Stimulated activated memory B cell treated with anti-CD40 and anti-IgM and Interleukin-4, amounts not matched to agents 10 μg/mL and 1 μg/mL and 100 μg/mL, for 72 hours (primary cell): ENCODE measurements at regions not wholly inside any gene's neighbourhood (a gene's known extent, or its start where the extent isn't known, plus 50 kb on each side); places are given as distances from the start of the nearest gene placed in this dataset.

Source experiments
- ATAC-seq: fragments of 150-1000 bp; cut with Tn5 transposase; 2 replicates; pipeline ENCODE4 v1.10.0; 2021
- H3K27ac Mint-ChIP-seq: one replicate; pipeline ENCODE4 v1.8.0; 2022; ENCODE audit warnings: mild to moderate bottlenecking, mixed read lengths
- H3K27me3 Mint-ChIP-seq: one replicate; pipeline ENCODE4 v1.8.0; 2022; ENCODE audit warnings: mixed read lengths
- H3K36me3 Mint-ChIP-seq: one replicate; pipeline ENCODE4 v1.8.0; 2022; ENCODE audit warnings: mixed read lengths
- H3K4me1 Mint-ChIP-seq: one replicate; pipeline ENCODE4 v1.8.0; 2022; ENCODE audit warnings: mixed read lengths
- H3K4me3 Mint-ChIP-seq: one replicate; pipeline ENCODE4 v1.8.0; 2022; ENCODE audit warnings: mild to moderate bottlenecking, moderate library complexity, mixed read lengths
- H3K9me3 Mint-ChIP-seq: one replicate; pipeline ENCODE4 v1.8.0; 2022; ENCODE audit warnings: mixed read lengths

- Mint-ChIP-seq H3K9me3 (peaks cover 3% of the 10 kb centered on the region), H3K4me3 (no peak overlapping the region), H3K27ac (no peak overlapping the region)
Observed at GRCh38 chr6:113464960-113465359, 392.2 kb upstream of the MARCKS start.

GRCh38 chr6:113466526-113466925, 390.6 kb upstream of the MARCKS start:
- Mint-ChIP-seq H3K4me1 (peaks cover 7% of the 10 kb centered on the region), H3K36me3 (no peaks in the 10 kb centered on the region), H3K4me3 (no peak overlapping the region), H3K9me3 (peaks cover 3% of the 10 kb centered on the region), H3K27ac (no peak overlapping the region), H3K27me3 (no peaks in the 10 kb centered on the region)
- ATAC-seq = no peak

More at GRCh38 chr6:113464960-113465359, 392.2 kb upstream of the MARCKS start:
- Mint-ChIP-seq H3K4me1 (peaks cover 7% of the 10 kb centered on the region), H3K27me3 (no peaks in the 10 kb centered on the region), H3K36me3 (no peaks in the 10 kb centered on the region)
- ATAC-seq = no peak

GRCh38 chr6:113475392-113475791, 381.8 kb upstream of the MARCKS start:
- H3K36me3 Mint-ChIP-seq = no peaks in the 10 kb centered on the region
- no peak overlapping the region for H3K27ac Mint-ChIP-seq
- no peaks in the 10 kb centered on the region for H3K4me1 Mint-ChIP-seq
- H3K9me3 Mint-ChIP-seq = peaks cover 3% of the 10 kb centered on the region
- ATAC-seq = no peak
- H3K4me3 Mint-ChIP-seq = no peak overlapping the region
- H3K27me3 Mint-ChIP-seq = no peaks in the 10 kb centered on the region

- no peaks in the 10 kb centered on the region for H3K4me1 Mint-ChIP-seq
- H3K9me3 Mint-ChIP-seq = peaks cover 3% of the 10 kb centered on the region
- H3K4me3 Mint-ChIP-seq = no peak overlapping the region
- no peak overlapping the region for H3K27ac Mint-ChIP-seq
- H3K27me3 Mint-ChIP-seq = no peaks in the 10 kb centered on the region
- no peaks in the 10 kb centered on the region for H3K36me3 Mint-ChIP-seq
- ATAC-seq = no peak
Observed at GRCh38 chr6:113476937-113477839, 380.0 kb upstream of the MARCKS start.

GRCh38 chr6:113480616-113481015, 376.5 kb upstream of the MARCKS start:
- Mint-ChIP-seq H3K27ac (no peak overlapping the region), H3K27me3 (no peaks in the 10 kb centered on the region), H3K36me3 (no peaks in the 10 kb centered on the region), H3K9me3 (no peaks in the 10 kb centered on the region), H3K4me1 (no peaks in the 10 kb centered on the region), H3K4me3 (no peak overlapping the region)
- ATAC-seq = no peak

- no peaks in the 10 kb centered on the region for H3K27me3 Mint-ChIP-seq
- H3K27ac Mint-ChIP-seq = no peak overlapping the region
- no peaks in the 10 kb centered on the region for H3K9me3 Mint-ChIP-seq
- H3K4me1 Mint-ChIP-seq = no peaks in the 10 kb centered on the region
- H3K36me3 Mint-ChIP-seq = no peaks in the 10 kb centered on the region
- ATAC-seq = no peak
- no peak overlapping the region for H3K4me3 Mint-ChIP-seq
Observed at GRCh38 chr6:113481458-113481857, 375.7 kb upstream of the MARCKS start.

- Mint-ChIP-seq H3K27me3 (no peaks in the 10 kb centered on the region), H3K36me3 (no peaks in the 10 kb centered on the region), H3K4me3 (no peak overlapping the region), H3K4me1 (no peaks in the 10 kb centered on the region), H3K9me3 (no peaks in the 10 kb centered on the region), H3K27ac (no peak overlapping the region)
- no peak for ATAC-seq
Observed at GRCh38 chr6:113481910-113482309, 375.2 kb upstream of the MARCKS start.

GRCh38 chr6:113482771-113483170, 374.4 kb upstream of the MARCKS start:
- Mint-ChIP-seq H3K27ac (no peak overlapping the region), H3K27me3 (no peaks in the 10 kb centered on the region), H3K36me3 (no peaks in the 10 kb centered on the region), H3K4me3 (no peak overlapping the region), H3K4me1 (no peaks in the 10 kb centered on the region), H3K9me3 (no peaks in the 10 kb centered on the region)
- ATAC-seq = no peak

- no peaks in the 10 kb centered on the region for H3K36me3 Mint-ChIP-seq
- no peak overlapping the region for H3K4me3 Mint-ChIP-seq
- ATAC-seq = no peak
- no peaks in the 10 kb centered on the region for H3K9me3 Mint-ChIP-seq
- H3K27me3 Mint-ChIP-seq = no peaks in the 10 kb centered on the region
- H3K4me1 Mint-ChIP-seq = peaks cover 5% of the 10 kb centered on the region
- no peak overlapping the region for H3K27ac Mint-ChIP-seq
Observed at GRCh38 chr6:113486199-113486598, 370.9 kb upstream of the MARCKS start.

- Mint-ChIP-seq H3K4me3 (no peak overlapping the region), H3K27ac (no peak overlapping the region), H3K27me3 (no peaks in the 10 kb centered on the region), H3K9me3 (no peaks in the 10 kb centered on the region), H3K4me1 (peaks cover 5% of the 10 kb centered on the region), H3K36me3 (no peaks in the 10 kb centered on the region)
- no peak for ATAC-seq
Observed at GRCh38 chr6:113487489-113488058, 369.6 kb upstream of the MARCKS start.

- ATAC-seq = no peak
- Mint-ChIP-seq H3K4me1 (peaks cover 5% of the 10 kb centered on the region), H3K4me3 (no peak overlapping the region), H3K9me3 (no peaks in the 10 kb centered on the region), H3K27ac (no peak overlapping the region), H3K27me3 (no peaks in the 10 kb centered on the region), H3K36me3 (no peaks in the 10 kb centered on the region)
Observed at GRCh38 chr6:113488061-113488460, 369.1 kb upstream of the MARCKS start.

- no peaks in the 10 kb centered on the region for H3K36me3 Mint-ChIP-seq
Observed at GRCh38 chr6:113488812-113489685, 368.1 kb upstream of the MARCKS start.

GRCh38 chr6:113489952-113490746, 367.0 kb upstream of the MARCKS start:
- Mint-ChIP-seq H3K27ac (no peak overlapping the region), H3K36me3 (no peaks in the 10 kb centered on the region), H3K4me3 (no peak overlapping the region), H3K4me1 (peaks cover 5% of the 10 kb centered on the region), H3K9me3 (no peaks in the 10 kb centered on the region), H3K27me3 (no peaks in the 10 kb centered on the region)
- ATAC-seq = no peak

More at GRCh38 chr6:113488812-113489685, 368.1 kb upstream of the MARCKS start:
- no peak for ATAC-seq
- Mint-ChIP-seq H3K27ac (no peak overlapping the region), H3K9me3 (no peaks in the 10 kb centered on the region), H3K4me1 (peaks cover 5% of the 10 kb centered on the region), H3K27me3 (no peaks in the 10 kb centered on the region), H3K4me3 (no peak overlapping the region)

- no peak for ATAC-seq
- no peaks in the 10 kb centered on the region for H3K9me3 Mint-ChIP-seq
- H3K36me3 Mint-ChIP-seq = no peaks in the 10 kb centered on the region
- H3K4me3 Mint-ChIP-seq = no peak overlapping the region
- peaks cover 5% of the 10 kb centered on the region for H3K4me1 Mint-ChIP-seq
- no peak overlapping the region for H3K27ac Mint-ChIP-seq
- H3K27me3 Mint-ChIP-seq = no peaks in the 10 kb centered on the region
Observed at GRCh38 chr6:113491376-113491775, 365.8 kb upstream of the MARCKS start.

GRCh38 chr6:113493991-113494390, 363.2 kb upstream of the MARCKS start:
- Mint-ChIP-seq H3K4me1 (peaks cover 5% of the 10 kb centered on the region), H3K4me3 (no peak overlapping the region), H3K27ac (no peak overlapping the region), H3K27me3 (no peaks in the 10 kb centered on the region), H3K36me3 (no peaks in the 10 kb centered on the region), H3K9me3 (no peaks in the 10 kb centered on the region)
- ATAC-seq = no peak
